T-helper 1 cell treated with Interleukin-12 subunit alpha and Interleukin-12 subunit beta and Interleukin-4 antibody, amounts not matched to agents 30 ng/mL and 1 ng/mL, for 36 hours (primary cell): ENCODE measurements at regions not wholly inside any gene's neighbourhood (a gene's known extent, or its start where the extent isn't known, plus 50 kb on each side); places are given as distances from the start of the nearest gene placed in this dataset.

Source experiments
- intact Hi-C: fragments of 100-400 bp; cut with micrococcal nuclease; formaldehyde crosslinking; loops from one replicate; pipeline ENCODE4 v1.15.1; 2024

- intact Hi-C loops = no loop called here
These were observed 395.7 kb downstream of the RAPGEF2 start for GRCh38 chr4:159498446-159499115.

- intact Hi-C loops = no loop called here
These were observed 398.0 kb downstream of the RAPGEF2 start for GRCh38 chr4:159500861-159501260.

GRCh38 chr4:159503236-159504008 is 400.5 kb downstream of the RAPGEF2 start:
- intact Hi-C loops = no loop called here

- intact Hi-C loops = no loop called here
These were observed 401.8 kb downstream of the RAPGEF2 start for GRCh38 chr4:159504684-159505083.

- intact Hi-C loops = no loop called here
These were observed 402.5 kb downstream of the RAPGEF2 start for GRCh38 chr4:159505266-159505975.

GRCh38 chr4:159506801-159507517 is 404.1 kb downstream of the RAPGEF2 start:
- intact Hi-C loops = no loop called here

GRCh38 chr4:159508917-159509500 is 406.1 kb downstream of the RAPGEF2 start:
- intact Hi-C loops = no loop called here

GRCh38 chr4:159512348-159512747 is 409.5 kb downstream of the RAPGEF2 start:
- intact Hi-C loops = no loop called here

GRCh38 chr4:159515314-159516025 is 412.6 kb downstream of the RAPGEF2 start:
- intact Hi-C loops = no loop called here

- intact Hi-C loops = no loop called here
These were observed 413.8 kb downstream of the RAPGEF2 start for GRCh38 chr4:159516556-159517140.

GRCh38 chr4:159520074-159520473 is 417.2 kb downstream of the RAPGEF2 start:
- intact Hi-C loops = no loop called here

- intact Hi-C loops = no loop called here
These were observed 423.3 kb downstream of the RAPGEF2 start for GRCh38 chr4:159526172-159526571.

- intact Hi-C loops = no loop called here
These were observed 431.8 kb downstream of the RAPGEF2 start for GRCh38 chr4:159534655-159535054.

- intact Hi-C loops = no loop called here
These were observed 435.7 kb downstream of the RAPGEF2 start for GRCh38 chr4:159538556-159538955.

- intact Hi-C loops = no loop called here
These were observed 437.2 kb downstream of the RAPGEF2 start for GRCh38 chr4:159540038-159540437.

- intact Hi-C loops = no loop called here
These were observed 437.6 kb downstream of the RAPGEF2 start for GRCh38 chr4:159540501-159540900.

GRCh38 chr4:159541143-159541542 is 438.3 kb downstream of the RAPGEF2 start:
- intact Hi-C loops = no loop called here

- intact Hi-C loops = no loop called here
These were observed 439.4 kb downstream of the RAPGEF2 start for GRCh38 chr4:159542296-159542695.

GRCh38 chr4:159543831-159544230 is 441.0 kb downstream of the RAPGEF2 start:
- intact Hi-C loops = no loop called here

GRCh38 chr4:159545556-159545955 is 442.7 kb downstream of the RAPGEF2 start:
- intact Hi-C loops = no loop called here
